ENCODE measurements at regions not wholly inside any gene's neighbourhood (a gene's known extent, or its start where the extent isn't known, plus 50 kb on each side); places are given as distances from the start of the nearest gene placed in this dataset.
"Not testable (repeated sequence)": the region's sequence is repeated elsewhere in the genome, so short reads cannot be mapped to it uniquely, and the experiment has no call there.

DNA sequence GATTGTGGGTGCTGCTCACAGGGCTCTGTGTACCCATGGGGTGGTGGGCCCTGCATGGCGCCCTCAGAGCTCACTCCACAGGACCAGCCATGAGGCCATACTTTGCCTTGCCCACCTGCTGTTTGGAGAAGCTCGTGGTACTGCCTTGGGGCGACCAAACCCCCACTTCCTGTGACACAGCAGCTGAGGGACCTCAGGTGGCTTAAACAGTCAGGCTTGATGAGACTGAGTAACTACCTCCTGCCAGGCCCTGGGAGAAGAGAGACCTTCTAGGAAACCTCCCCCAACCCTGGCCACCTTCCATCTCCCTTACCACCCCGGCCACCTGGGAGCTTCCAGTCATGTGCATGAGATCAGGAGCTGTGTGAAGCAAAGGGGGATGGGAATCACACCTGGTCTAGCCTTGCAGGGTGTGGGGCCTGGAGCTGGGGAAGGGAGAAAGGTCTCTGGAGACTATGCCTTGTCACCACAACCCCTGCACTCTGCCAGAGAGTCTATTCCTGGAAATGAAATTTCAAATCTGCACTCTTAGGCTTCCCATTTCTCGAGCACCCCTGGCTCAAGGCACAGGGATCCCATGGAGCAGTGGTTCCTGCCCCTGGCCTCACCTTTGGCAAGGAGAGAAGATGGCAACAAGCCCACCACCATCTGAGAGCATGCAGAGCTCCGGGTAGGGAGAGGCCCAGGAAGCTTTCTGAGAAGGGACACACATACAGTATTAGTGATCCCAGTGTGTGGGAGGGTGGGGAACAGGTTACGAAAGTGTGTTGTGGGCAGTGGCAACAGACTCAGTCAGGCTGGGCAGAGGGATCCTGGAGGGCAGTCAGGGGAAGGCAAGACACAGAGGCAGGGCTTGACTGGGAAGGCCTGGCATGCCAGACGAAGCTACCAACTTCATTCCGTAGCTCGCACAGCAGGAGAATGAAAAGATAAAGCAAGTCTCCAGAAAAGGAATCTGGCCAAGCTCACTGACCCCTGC is 125.0 kb downstream of the URI1 start:
- TF ChIP-seq, protein P1, sequence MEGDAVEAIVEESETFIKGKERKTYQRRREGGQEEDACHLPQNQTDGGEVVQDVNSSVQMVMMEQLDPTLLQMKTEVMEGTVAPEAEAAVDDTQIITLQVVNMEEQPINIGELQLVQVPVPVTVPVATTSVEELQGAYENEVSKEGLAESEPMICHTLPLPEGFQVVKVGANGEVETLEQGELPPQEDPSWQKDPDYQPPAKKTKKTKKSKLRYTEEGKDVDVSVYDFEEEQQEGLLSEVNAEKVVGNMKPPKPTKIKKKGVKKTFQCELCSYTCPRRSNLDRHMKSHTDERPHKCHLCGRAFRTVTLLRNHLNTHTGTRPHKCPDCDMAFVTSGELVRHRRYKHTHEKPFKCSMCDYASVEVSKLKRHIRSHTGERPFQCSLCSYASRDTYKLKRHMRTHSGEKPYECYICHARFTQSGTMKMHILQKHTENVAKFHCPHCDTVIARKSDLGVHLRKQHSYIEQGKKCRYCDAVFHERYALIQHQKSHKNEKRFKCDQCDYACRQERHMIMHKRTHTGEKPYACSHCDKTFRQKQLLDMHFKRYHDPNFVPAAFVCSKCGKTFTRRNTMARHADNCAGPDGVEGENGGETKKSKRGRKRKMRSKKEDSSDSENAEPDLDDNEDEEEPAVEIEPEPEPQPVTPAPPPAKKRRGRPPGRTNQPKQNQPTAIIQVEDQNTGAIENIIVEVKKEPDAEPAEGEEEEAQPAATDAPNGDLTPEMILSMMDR (IDR thresholded peaks at IDR 0.05; ENCODE audit: insufficient read depth, low read depth, low read length) = no peak
- DNase-seq (ENCODE audit: low read depth) = no peak
- no peak overlapping the region for H3K4me3 ChIP-seq (ENCODE audit: low read depth, low read length)

DNA sequence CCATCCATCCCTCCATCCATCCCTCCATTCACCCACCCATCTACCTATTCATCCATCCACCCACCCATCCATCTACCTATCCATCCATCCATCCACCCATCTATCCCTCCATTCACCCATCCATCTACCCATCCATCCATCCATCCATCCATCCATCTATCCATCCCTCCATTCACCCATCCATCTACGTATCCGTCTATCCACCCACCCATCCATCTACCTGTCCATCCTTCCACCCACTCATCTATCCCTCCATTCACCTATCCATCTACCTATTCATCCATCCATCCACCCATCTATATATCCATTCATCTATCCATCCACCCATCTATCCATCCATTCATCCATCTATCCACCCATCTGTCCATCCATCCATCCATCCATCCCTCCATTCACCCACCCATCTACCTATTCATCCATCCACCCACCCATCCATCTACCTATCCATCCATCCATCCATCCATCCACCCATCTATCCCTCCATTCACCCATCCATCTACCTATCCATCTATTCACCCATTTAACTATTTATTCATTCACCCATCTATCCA is 126.0 kb downstream of the URI1 start:
- not testable (repeated sequence) for DNase-seq (ENCODE audit: low read depth); H3K4me3 ChIP-seq (ENCODE audit: low read depth, low read length)

DNA sequence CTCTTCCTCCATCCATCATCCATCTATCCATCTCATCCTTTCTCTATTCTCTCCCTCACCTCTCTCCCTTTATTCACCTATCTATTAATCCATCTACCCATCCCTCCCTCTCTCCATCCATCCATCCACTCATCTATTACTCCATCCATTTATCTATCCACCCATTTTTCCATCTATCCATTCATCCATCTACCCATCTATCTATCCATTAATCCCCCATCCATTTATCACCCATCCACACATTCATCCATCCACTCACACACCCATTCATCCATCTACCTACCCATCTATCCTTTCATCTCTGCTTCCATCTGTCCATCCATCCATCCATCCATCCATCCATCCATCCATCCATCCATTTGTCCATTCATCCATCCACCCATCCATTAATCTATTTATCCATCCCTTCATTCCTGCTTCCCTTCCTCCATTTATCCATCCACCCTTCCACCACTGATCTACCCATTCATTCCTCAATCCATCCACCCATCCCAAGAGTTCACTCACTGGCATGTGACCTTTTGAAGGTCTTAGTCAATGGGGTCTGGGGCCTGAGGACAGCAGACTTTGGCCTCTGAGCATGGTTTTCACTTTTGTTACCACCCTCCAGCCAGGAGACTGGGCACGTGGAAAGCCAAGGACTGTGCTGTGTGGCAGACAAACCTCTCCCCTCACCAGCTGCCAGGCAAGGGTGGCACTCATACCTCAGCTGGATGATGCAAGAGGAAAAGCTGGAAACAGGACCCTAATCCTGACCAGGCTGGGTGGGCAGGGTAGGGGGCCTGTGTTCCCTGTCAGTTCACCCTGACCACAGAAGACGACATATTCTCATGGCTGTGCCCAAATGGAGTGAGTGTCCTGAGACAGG is 126.7 kb downstream of the URI1 start:
- H3K4me3 ChIP-seq (ENCODE audit: low read depth, low read length) = no peak overlapping the region
- TF ChIP-seq, protein P1 (IDR thresholded peaks at IDR 0.05; ENCODE audit: insufficient read depth, low read depth, low read length) = no peak
- no peak for DNase-seq (ENCODE audit: low read depth)

DNA sequence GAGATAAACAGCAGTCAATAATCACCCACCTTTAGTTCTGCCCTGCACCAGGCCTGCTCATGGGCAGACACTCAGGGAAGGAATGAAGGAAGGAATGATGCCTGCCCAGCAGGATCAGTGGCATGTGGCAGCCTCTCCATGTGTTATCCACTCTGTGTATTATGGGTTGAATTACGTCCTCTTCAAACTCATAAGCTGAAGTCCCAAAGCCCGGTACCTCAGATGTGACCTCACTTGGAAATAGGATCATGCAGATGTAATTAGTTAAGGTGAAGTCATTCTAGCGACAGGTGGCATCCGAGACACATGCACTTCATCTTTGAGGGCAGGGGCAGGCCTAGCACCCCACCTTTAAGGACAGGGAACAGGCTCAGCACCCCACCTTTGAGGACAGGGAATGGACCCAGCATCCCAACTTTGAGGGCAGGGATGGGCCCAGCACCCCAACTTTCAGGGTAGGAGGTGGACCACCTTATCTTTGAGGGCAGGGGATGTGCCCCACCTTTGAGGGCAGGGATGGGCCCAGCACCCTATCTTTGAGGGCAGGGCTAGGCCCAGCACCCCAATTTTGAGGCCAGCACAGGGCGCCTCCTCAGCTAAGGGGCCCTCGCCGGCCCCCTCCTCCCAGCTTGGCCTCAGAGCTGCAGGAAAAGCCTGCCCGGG is 127.6 kb downstream of the URI1 start:
- DNase-seq (ENCODE audit: low read depth) = no peak
- TF ChIP-seq, protein P1 (IDR thresholded peaks at IDR 0.05; ENCODE audit: insufficient read depth, low read depth, low read length) = no peak

DNA sequence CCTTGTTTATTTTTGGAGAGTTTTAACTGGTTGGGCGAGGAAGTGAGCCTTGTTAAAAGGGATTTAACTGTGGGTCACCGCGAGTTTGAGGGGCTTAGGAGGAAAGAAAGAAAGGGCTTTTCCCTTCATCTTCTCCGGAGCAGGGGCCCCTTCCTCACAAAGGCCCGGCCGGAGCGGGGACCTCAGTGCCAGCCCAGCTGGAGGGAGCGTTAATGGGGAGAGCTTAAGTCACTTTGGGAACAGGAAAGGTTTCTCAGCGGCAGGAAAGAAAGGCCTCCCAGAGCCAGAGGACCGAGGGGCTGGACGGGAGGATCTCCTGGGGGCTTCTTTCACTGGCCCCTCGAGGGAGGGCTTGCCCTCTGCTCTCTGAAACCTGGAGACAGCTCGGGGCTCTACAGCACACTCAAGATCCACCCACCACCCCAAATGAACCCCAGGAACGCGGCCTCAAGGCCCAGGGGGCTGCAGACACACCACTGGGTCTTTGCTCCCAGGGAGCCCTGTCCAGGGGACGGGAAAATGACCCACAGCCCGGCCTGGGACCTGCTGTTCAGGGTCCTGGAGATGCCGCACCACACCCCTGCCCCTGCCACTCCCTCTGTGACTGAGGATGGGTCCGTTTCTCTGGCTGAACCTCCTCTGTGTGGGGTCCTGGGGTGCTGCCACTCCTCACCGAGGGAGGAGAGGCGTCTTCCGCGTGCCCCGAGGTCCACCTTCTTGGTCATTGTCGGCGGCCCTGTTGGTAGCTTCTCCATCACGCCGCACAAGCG is 128.3 kb downstream of the URI1 start:
- TF ChIP-seq, protein P1 (IDR thresholded peaks at IDR 0.05; ENCODE audit: insufficient read depth, low read depth, low read length) = no peak
- no peak for DNase-seq (ENCODE audit: low read depth)
- H3K4me3 ChIP-seq (ENCODE audit: low read depth, low read length) = no peak overlapping the region

More for the DNA sequence above, 127.6 kb downstream of the URI1 start:
- no peak overlapping the region for H3K4me3 ChIP-seq (ENCODE audit: low read depth, low read length)

DNA sequence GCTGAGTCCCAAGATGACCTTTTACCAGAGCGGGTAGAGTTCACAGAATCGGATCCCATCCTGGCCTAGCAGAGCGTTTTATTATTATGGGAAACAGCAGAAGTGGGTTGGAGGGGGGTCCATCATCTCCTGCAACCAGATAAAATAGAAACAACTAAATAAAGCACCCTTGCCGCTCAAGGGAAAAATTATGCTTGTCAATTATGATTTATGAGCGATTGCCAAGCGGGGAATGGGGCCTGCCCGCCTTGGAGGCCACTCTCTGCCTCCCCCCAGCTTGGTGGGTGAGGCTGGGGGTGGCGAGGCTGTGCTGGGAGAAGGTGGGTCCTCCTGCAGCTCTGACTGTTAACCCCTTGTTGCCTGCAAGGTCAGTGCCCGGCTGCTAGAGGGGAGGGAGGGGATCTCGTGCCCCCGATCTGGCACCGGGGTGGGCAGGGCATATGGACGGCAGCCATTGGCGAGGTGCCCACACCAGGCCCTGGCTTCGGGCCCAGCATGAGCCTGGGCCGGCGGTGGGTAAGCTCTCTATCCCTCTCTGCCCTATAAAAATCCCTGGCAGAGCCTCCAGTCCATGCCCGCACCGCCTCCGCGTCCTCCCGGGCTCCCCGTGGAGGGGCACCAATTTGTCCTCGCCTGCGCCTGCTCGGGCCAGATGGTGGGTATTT is 129.1 kb downstream of the URI1 start:
- TF ChIP-seq, protein P1 (IDR thresholded peaks at IDR 0.05; ENCODE audit: insufficient read depth, low read depth, low read length) = no peak
- H3K4me3 ChIP-seq (ENCODE audit: low read depth, low read length) = no peak overlapping the region
- no peak for DNase-seq (ENCODE audit: low read depth)
